SW 1271 (cell line): ENCODE measurements at regions not wholly inside any gene's neighbourhood (a gene's known extent, or its start where the extent isn't known, plus 50 kb on each side); places are given as distances from the start of the nearest gene placed in this dataset.
"Not testable (repeated sequence)": the region's sequence is repeated elsewhere in the genome, so short reads cannot be mapped to it uniquely, and the experiment has no call there.

Experiments used
- DNase-seq, 2 experiments: peaks; one replicate each; lab custom pipeline; 2025; lab: John Stamatoyannopoulos, UW

DNA sequence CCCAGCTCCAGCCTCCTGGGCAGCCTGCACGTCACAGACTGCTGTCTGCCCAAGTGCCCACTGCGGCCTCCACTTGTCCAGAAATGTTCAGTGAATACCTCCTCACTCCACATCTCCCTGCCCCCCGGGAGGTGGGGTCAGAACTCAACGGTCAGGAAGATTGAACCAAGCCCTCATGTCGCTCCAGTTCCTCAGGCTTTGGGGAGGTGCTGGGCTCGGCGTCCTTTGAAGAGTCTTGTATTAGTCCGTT is 82.4 kb upstream of the LRPAP1 start:
- no peak for DNase-seq

DNA sequence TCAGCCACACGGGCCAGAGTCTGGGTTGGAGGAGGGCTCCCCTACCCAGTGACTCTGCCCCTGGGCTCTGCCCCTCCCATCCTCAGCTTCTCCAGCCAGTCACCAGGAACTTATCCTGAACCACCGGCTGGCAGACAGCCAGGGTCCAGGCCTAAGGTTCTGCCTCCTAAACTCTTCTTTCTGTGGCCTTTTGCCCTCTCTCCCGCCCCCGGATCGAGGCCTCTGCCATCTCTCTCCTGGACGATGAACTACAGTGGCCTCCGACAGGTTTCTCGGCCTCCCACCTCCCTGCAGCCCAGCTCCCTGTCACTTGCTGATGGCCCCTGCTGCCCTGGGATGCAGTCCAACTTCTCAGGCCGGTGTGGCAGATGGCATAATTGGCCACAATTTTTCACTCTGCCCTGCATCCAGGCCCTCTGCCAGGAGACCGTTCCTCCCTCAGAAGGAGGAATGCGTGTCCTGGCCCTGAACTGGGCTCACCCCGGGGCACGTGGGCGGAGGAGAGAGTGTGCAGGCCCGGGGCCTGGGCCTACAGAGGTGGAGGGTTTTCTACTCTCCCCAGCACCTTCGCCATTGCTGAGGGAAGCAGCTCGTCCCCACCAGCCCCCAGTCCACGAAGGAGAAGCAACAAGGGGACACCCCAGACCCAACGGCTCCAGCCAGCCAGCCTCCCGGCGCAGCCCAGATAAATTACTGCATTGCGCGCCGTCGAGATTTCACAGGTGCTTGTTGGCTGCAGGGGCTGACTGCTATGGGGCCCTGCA is 81.9 kb upstream of the LRPAP1 start:
- no peak for DNase-seq

DNA sequence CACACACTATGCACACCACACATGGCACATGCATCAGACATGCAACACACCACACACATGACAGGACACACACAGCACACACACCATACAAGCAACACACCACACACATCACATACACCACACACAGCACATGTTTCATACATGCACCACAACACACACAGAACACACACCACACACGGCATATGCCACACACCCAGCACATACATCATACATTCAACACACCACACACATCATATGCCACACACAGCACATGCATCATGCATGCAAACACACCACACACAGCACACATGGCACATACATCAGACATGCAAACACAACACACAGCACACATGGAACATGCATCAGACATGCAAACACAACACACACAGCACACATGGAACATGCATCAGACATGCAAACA is 80.7 kb upstream of the LRPAP1 start:
- DNase-seq, result no peak

DNA sequence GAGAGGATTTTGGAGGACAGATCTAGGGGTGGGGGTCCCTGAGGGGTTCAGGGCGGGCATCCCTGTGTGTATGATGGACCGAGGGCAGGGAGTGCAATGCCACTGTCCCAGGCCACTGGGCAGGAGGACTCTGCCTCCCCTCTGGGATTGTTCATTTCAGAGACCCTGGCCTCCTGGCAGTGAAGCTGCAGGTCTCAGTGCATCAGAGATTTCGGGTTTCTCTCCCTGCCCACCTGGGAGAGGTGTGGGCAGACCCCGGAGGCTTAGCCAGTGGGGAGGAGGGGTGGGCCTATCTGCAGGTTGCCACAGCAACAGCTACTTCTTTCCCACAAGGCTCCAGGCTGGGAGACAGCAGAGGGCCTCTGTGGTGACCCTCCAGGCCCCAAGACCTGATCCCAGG is 80.1 kb upstream of the LRPAP1 start:
- no peak for DNase-seq

DNA sequence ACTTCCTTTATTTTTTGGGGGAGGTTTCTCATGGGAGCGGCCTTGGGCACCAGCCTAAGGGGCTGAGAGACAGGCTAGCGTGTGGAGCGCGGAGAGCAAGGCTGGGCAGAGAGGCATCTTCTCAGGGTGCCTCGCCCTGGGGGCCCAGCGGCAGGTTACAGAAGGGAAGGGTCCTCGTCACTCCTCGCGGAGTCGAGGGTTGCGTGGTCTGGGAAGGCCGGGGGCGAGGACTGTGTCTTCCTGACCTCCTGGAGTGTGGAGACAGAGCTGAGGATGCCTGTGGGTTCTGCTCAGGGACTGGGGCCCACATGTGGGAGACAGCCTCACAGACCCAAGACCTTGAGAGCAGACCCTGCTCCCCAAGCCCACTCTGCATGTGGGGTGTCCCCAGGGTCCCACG is 79.6 kb upstream of the LRPAP1 start:
- no peak for DNase-seq

DNA sequence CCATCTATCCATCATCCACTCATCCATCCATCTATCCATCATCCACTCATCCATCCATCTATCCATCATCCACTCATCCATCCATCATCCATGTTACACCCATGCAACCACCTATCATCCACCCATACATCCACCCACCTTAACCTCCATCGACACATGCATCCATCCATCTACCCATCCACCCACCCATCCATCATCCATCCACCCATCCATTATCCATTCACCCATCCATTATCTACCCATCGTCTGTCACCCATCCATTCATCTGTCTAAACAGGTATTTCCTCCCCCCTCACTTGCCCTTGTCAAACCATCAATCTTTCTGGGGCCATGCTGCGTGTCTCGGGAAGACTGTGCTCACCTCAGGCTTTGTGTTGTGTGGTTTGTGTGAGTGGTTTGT is 78.6 kb upstream of the LRPAP1 start:
- not testable (repeated sequence) for DNase-seq

DNA sequence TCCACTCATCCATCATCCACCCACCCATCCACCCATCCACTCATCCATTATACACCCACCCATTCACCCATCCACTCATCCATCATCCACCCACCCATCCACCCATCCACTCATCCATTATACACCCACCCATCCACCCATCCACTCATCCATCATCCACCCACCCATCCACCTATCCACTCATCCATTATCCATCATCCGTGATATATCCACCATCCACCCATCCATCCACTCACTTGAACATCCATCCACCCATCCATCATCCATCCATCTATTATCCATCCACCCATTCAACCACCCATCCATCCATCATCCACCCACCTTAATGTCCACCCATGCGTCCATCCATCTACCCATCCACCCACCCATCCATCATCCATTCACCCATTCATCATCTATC is 77.7 kb upstream of the LRPAP1 start:
- not testable (repeated sequence) for DNase-seq

DNA sequence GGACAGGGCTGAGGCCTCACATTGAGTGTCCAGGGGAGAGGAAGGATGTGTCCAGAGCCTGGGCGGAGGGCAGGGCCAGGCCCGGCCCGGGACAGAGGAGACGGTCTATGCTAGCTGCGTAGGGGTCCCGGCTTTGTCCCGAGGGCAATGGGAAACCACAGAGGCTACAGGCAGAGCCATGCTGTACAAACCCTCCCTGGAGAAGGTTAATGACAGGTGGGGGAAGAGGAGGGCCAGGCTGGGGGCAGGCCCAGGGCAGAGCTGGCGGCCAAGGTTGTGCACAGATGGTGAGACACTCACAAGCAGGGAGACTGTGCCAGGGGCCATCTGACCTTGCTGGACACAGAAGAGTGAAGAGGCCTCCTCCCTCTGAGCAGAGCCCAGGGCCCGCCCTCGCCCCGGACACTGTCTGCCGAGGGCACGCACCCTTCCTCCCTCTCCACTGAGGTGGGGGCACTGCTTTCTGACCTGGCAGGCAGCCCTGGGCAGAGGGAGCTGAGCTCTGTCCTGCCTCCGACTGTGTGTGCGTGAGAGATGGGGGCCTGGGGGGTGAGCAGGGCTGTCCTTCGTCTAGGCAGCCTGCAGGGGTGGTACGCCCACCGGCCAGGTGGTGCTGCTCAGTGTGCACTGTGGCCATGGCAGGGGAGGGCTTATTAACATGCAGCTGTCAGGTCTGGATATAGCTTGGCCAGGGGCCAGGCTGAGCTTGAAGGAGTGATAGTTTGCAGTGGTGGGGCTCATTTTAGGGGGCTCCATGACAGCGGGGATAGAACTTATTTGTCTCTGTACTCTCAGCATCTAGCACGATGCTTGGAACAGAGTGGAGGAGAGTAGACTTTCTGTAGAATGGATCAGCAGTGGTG is 75.7 kb upstream of the LRPAP1 start:
- DNase-seq, result no peak

DNA sequence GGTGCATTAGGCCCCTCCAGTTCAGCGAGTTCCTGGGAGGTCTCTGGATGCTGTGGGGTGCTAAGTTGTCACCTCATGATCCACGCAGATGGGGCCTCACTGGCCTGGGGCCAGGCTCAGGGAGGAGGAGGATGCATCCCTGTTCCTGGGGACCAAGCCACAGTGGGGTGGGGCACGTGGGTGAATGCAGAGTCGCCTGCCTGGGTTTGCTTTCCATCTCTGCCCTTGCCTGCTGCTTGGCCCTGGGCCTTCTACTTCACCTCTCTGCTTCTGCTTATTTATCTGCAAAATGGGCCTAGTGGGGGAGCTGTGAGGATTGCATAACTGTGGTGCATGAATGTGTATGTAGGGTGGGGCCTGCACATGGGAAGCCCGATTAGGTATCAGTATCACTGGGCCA is 74.6 kb upstream of the LRPAP1 start:
- not testable (repeated sequence) for DNase-seq

DNA sequence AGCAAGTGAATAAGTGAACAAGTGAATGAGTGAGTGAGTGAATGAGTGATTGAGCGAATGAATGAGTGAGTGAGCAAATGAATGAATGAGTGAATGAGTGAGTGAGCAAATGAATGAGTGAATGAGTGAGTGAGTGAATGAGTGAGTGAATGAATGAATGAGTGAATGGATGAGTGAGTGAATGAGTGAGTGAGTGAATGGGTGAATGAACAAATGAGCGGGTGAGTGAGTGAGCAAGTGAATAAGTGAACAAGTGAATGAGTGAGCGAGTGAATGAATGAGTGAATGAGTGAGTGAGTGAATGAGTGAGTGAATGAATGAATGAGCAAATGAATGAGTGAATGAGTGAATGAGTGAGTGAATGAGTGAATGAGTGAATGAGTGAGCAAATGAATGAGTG is 74.0 kb upstream of the LRPAP1 start:
- DNase-seq, result not testable (repeated sequence)

DNA sequence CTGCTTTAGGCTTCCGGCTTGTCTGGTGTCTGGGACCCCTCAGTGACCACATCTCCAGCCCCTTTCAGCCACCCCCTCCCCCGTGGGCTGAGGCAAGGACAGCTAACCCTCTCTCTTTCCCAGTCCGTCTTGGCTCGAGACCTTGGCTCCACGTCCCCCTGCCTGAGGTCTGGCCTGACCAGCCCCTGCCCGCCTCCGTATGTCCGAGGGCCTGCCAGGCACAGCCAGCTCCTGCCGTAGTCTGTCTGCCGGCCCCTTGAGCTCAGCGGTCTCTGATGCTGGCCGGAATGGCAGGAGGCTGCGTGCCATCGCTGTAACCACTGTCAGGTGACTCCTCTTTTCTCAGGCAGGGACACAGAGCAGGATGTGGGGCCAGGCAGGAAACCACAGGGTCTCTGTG is 73.3 kb upstream of the LRPAP1 start:
- DNase-seq, result no peak

DNA sequence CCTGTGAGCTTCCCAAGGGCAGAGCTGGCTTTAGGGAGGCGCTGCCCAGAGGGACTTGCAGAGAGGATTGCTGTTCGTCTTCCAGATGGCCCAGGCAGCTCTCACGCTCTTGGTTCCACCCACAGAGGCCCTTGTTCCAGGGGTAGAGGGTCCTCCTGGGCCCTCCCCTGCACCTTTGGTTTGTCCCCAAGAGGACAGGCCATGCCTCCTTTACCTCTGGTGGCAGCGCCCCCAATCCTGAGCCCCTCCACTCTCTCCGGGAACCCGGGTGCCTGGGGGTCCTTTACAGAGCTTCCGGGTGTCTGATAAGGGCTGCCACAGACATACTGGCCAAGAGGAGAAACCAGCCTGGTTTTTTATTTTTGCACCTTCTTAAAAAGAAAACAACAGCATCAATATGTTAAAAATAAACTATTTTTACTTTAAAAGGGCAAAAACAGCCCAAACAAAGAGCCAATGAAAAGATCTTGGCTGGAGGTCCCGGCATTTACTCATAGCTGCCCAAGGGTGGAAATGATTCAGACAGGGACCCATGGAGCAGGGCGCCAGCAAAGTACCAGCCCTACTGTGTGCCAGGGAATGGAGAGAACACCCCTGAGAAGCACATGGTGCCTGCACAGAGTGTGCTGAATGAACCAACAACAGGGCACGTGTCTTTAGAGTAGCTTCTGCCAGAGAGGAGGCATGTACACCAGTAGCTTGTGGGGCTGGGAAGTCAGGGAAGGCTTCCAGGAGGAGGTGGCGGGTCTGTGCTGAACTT is 70.8 kb upstream of the LRPAP1 start:
- not testable (repeated sequence) for DNase-seq

DNA sequence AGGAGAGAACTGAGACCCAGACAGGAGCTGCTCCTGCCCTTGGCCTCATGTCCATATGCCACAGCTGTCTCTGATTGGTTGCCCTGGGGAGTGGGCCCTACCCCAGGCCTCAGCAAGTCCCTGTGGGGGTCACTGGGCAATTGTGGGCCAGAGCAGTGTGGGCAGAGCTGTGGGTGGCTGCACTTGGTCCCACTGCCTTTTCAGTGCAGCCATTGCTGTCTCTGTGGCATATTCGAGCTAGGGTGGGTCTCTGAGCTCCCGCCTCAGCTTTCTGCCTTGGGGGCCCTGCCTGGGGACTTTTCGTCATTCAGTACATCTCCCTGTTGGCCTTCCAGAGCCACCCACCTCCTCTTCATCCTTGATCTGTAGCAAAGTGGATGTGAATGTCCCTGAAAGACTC is 69.8 kb upstream of the LRPAP1 start:
- no peak for DNase-seq

DNA sequence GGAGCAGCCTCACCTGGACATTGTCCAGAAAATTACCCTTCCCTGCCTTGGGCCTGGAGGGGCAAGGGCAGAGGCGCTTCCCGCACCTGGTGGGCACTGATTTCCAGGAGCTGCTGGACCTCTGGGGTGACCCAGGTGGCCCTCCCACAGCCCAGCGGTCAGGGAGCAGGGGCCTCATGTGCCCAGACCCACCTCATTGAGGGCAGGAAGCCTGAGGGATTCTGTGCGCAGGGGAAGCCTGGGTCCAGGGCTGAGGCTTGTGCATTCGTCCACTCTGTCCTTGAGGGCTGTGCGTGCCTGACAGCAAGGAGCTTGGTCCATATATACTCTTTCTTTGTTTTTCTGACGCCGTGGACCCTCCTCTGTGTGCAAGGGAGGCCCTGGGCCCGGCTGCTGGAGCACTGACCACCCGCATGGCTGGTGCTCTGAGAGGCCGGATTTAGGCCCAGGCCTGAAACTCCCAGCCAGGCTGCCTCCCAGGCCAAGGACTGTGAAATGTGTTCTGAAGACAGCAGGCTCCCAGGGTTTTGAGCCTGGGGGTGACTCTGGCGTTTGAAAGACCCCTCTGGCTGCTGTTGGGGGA is 69.0 kb upstream of the LRPAP1 start:
- DNase-seq, result not testable (repeated sequence)

DNA sequence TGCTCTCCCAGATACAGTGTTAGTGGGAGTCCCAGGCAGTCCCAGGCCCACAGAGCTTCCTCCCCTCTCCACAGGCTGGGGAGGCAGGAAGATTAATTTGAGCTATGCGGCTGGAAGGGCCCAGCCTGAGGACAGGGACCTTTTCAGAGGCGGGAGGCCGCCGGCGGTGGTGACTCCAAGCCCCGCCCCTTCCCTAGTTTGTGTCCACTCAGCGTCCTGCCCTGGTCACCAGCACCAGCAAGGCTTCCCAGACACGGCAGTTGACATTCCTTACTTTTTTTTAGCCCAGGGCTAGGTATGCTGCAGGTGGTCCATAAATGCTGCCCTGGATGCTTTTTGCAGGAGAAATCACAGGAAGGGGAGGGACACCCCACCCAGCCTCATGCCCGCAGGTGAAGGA is 67.7 kb upstream of the LRPAP1 start:
- DNase-seq, result no peak

DNA sequence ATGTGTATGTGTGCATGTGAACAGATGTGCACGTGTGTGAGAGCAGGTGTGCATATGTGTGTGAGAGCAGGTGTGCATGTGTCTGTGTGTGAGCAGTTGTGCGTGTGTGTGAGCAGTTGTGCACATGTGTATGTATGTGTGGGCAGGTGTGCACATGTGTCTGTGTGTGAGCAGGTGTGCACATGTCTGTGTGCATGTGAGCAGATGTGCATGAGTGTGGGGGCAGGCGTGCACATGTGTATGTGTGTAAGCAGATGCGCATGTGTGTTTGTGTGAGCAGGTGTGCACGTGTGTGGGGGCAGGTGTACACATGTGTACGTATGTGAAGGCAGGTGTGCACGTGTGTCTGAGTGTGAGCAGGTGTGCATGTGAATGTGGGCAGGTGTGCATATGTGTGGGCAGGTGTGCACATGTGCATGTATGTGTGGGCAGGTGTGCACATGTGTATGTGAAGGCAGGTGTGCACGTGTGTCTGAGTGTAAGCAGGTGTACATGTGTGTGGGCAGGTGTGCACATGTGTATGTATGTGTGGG is 66.5 kb upstream of the LRPAP1 start:
- DNase-seq, result no peak

DNA sequence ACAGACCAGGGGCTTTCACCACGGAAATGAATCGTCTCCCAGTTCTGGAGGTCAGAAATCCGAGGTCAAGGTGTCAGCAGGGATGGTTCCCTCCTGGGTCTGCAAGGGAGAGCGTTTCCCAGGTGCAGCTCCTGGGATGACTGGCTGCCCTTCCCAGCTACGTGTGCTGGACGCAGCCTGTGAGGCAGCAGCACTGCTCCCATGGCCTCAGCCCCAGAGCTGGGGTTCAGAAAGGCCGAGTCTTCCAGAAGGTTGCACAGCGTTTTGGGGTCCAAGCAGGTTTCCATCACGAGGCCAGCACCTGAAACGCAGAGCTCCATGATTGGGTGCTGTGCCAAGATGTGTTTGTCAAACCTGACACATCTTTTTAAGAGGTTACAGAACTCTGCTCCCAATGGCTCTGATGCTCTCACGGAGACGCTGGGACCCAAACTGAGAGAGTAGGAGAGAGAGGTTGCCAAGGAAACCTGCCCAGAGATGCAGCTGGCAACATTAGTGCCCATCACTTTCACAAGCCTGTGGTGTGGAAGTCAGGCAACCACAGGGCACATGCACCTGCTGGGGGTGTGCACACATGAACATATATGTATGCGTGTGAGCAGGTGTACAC is 65.8 kb upstream of the LRPAP1 start:
- not testable (repeated sequence) for DNase-seq

DNA sequence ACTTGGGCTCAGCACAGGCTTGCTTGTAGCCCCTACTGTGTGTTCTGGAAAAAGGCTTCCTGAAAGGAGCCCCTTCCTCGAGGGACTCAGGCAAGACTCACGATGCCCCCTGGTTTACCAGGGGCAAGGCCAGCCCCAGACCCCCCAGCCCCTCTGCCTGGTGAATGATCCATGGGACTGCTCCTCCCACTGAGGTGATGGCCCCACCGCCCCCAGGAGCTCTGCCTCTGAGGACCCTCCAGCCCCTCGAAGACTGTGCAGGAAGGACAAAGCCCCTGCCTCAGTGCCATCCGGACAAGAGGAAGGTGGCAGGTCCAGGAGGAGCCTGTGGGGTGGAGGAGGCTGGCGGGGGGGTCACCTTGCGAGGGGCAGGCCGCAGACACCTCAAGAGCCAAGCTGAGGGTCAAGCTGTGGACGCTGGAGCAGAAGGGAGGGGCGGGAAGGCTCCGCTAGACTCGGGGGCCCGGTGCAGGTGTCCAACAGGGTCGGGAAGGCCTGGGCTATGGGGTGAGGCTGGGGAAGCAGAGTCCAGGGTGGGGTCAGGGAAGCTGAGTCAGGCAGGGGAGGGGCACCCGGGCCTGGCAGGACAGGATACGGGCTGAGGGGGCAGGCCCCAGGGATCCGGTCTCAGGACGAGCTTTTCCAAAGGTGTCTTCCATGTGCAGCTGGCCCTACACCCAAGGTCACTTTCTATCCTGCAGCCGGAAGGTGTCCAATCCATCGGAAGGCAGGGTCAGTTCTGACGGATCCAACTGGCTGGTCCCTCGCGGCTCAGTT is 64.9 kb upstream of the LRPAP1 start:
- DNase-seq, result not testable (repeated sequence)

DNA sequence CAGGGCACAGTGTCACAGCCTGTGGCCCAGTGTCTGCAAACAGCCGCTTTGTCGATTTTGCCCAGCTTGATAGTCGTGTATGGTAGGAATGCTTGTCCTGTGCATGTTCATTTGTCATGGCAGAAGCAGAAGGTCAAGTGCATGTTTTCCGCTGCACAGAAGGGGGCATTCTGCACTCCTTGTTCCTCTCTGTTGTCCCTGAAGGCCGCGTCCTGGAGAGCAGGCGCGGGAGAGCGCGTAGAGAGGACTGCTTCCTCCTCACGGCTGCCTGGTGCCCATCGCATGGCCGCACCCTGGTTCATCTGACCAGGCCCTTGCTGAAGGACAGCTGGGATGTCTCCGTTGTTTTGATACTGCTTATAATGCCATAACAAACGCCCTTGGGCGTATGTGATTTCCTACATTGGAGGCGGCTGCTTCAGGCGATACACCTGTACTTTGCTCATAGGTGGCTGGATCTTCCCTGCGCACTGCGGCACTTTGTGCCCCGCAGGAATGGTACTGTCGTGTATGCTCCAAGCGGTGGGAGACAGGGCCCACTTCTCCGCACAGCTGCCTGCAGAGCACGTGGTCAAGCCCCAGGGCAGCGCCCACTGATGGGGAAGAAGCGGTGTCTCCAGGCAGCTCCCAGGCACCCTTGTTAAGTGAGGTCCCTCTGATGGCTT is 63.5 kb upstream of the LRPAP1 start:
- DNase-seq, result not testable (repeated sequence)

DNA sequence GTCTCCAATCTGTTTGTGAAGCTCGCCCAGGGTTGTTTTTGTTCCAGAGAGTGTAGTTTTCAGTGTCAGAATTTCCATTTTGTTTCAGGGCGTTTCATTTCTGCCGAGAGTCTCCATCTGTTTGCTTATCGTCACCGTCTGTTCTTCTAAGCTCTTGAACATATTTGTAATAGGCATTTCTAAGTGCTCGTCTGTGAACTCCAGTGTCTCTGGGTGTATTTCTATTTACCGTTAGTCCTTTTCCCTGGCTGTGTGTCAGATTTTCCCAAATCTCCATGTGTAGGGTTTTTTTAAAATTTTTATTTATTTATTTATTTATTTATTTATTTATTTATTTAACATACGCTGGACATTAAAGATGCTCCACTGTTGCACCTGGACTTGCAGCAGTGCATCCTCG is 62.5 kb upstream of the LRPAP1 start:
- DNase-seq, result not testable (repeated sequence)
